ENCODE measurements at regions not wholly inside any gene's neighbourhood (a gene's known extent, or its start where the extent isn't known, plus 50 kb on each side); places are given as distances from the start of the nearest gene placed in this dataset.

DNA sequence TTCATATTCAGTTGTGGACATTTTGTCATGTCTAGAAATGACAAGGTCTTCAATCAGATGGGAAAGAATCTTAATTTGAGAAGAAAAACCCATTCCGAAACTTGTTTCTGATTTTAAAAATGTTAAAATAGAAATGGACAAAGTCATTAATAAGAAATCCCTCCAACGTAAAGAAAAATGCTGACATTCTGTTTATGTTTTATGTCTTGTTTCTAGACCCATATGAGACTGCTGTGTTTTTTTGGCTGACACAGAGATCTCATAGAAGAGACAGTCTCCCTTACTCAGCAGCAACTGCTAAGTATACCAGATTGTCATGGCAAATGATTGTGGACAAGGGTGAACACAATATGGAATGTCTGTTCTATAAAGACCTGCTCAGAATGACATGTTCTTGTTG is 538.5 kb downstream of the ZEB2 start:
- TF ChIP-seq CTCF (conservative IDR thresholded peaks at IDR 0.05) = no peak
- Mint-ChIP-seq H3K9me3 (no peaks in the 10 kb centered on the region), H3K36me3 (ENCODE audit: low read depth) (peaks cover 11% of the 10 kb centered on the region), H3K27me3 (ENCODE audit: low read depth) (no peaks in the 10 kb centered on the region), H3K27ac (ENCODE audit: unreplicated experiment) (no peak overlapping the region), H3K4me3 (no peak overlapping the region), H3K4me1 (peaks cover 5% of the 10 kb centered on the region)
- no peak for DNase-seq (ENCODE audit: low read depth, low spot score)

DNA sequence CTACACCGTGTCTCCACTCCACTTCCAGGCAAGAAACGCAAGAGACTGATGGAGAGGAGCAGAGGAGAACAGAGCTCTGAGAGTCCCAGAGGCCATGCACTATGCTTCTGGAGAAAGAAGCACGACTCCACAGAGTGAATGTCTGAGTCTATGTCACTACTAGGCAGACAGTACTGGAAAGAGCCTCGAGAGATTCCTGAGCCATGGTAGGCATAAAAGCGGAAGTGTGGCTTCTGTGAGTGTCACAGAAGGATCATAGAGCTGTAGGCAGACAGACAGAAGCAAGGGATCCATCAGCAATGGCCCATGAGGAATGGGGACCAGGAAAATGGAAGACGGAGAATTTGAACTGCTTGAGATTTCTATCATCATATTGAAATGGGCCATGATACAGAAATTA is 542.6 kb downstream of the ZEB2 start:
- Mint-ChIP-seq H3K27ac (ENCODE audit: unreplicated experiment) (no peak overlapping the region), H3K4me1 (peaks cover 7% of the 10 kb centered on the region), H3K36me3 (ENCODE audit: low read depth) (no peaks in the 10 kb centered on the region), H3K27me3 (ENCODE audit: low read depth) (no peaks in the 10 kb centered on the region), H3K9me3 (peaks cover 3% of the 10 kb centered on the region), H3K4me3 (no peak overlapping the region)
- no peak for DNase-seq (ENCODE audit: low read depth, low spot score)
- no peak for TF ChIP-seq CTCF (conservative IDR thresholded peaks at IDR 0.05)

DNA sequence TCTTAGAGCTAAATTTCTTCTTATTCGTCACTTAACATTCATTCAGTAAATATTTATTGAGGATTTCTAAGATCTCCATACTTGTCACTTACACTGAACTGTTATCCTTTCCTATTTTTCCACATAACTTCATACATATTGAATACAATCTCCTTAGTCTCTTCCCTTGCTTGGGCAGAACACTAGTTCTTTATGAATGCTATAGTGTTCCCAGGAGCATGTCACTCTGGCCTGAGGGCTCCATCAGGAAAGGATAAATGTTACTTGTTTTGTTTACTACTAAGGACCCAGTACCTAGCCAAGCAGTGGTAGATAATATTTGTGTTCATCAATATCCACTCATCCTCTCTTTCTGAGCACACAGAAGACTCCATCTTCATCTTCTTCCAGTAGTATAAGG is 544.7 kb downstream of the ZEB2 start:
- Mint-ChIP-seq H3K9me3 (peaks cover 3% of the 10 kb centered on the region), H3K27ac (ENCODE audit: unreplicated experiment) (peak overlapping the region; percentile 9), H3K4me3 (no peak overlapping the region), H3K27me3 (ENCODE audit: low read depth) (no peaks in the 10 kb centered on the region), H3K36me3 (ENCODE audit: low read depth) (no peaks in the 10 kb centered on the region), H3K4me1 (peaks cover 7% of the 10 kb centered on the region)
- no peak for TF ChIP-seq CTCF (conservative IDR thresholded peaks at IDR 0.05)
- DNase-seq (ENCODE audit: low read depth, low spot score) = no peak

DNA sequence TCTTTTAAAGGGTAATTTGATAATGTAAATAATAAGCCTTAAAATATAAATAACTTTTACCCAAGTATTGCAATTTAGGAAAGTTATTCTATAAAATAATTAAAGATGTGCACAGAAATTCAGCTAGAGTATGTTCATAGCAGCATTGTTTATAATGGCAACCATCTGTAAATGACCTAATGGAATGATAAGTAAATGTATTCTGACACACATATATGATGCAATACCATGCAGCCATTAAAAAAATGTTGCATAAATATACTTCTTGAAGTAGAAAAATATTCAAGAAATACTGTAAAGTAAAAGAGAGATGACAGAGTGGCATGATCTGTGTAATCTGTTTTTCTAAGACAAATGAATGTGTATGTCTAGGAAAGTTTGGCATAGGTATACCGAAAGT is 545.7 kb downstream of the ZEB2 start:
- Mint-ChIP-seq H3K36me3 (ENCODE audit: low read depth) (no peaks in the 10 kb centered on the region), H3K4me1 (peaks cover 7% of the 10 kb centered on the region), H3K9me3 (peaks cover 3% of the 10 kb centered on the region), H3K27me3 (ENCODE audit: low read depth) (no peaks in the 10 kb centered on the region), H3K4me3 (no peak overlapping the region), H3K27ac (ENCODE audit: unreplicated experiment) (no peak overlapping the region)
- TF ChIP-seq CTCF (conservative IDR thresholded peaks at IDR 0.05) = no peak
- DNase-seq (ENCODE audit: low read depth, low spot score) = no peak

DNA sequence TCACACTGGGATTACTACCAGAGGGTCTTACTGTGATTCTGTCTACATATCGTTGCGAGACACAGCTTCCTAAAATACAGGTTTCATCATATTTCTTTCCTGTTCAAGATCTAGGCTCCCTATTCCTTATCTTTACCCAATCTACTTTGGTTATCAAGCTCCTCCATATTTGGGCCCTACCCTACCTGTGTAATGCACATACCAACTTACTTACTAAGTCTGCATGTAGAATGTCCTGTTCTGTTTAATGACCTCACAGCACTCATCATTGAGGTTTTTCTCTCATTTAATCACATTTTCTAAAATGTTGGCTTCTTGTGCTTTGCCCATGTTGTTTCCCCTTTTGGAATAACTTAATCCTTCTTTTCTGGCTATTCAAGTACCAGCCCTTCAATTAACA is 551.1 kb downstream of the ZEB2 start:
- DNase-seq (ENCODE audit: low read depth, low spot score) = no peak
- no peaks in the 10 kb centered on the region for H3K36me3 Mint-ChIP-seq (ENCODE audit: low read depth)
- TF ChIP-seq CTCF (conservative IDR thresholded peaks at IDR 0.05) = no peak
- peak overlapping the region; percentile 57 for H3K27ac Mint-ChIP-seq (ENCODE audit: unreplicated experiment)
- H3K4me1 Mint-ChIP-seq = no peaks in the 10 kb centered on the region
- no peaks in the 10 kb centered on the region for H3K27me3 Mint-ChIP-seq (ENCODE audit: low read depth)
- no peak overlapping the region for H3K4me3 Mint-ChIP-seq
- H3K9me3 Mint-ChIP-seq = no peaks in the 10 kb centered on the region

GRCh38 chr2:143968360-143968759 is 551.6 kb downstream of the ZEB2 start:
- Mint-ChIP-seq H3K36me3 (ENCODE audit: low read depth) (no peaks in the 10 kb centered on the region), H3K27me3 (ENCODE audit: low read depth) (no peaks in the 10 kb centered on the region), H3K9me3 (no peaks in the 10 kb centered on the region), H3K4me3 (no peak overlapping the region), H3K4me1 (no peaks in the 10 kb centered on the region), H3K27ac (ENCODE audit: unreplicated experiment) (peak overlapping the region; percentile 57)
- no peak for DNase-seq (ENCODE audit: low read depth, low spot score)
- no peak for TF ChIP-seq CTCF (conservative IDR thresholded peaks at IDR 0.05)

Data from neural crest cell (in vitro differentiated cells).